GM21619 (cell line): ENCODE measurements at regions not wholly inside any gene's neighbourhood (a gene's known extent, or its start where the extent isn't known, plus 50 kb on each side); places are given as distances from the start of the nearest gene placed in this dataset.
"Not testable (repeated sequence)": the region's sequence is repeated elsewhere in the genome, so short reads cannot be mapped to it uniquely, and the experiment has no call there.

Experiments
- ATAC-seq: cut with Tn5 transposase; IDR thresholded peaks from one replicate; pipeline ENCODE4 v1.9.1; 2021; ENCODE audit not compliant: unreplicated experiment

DNA sequence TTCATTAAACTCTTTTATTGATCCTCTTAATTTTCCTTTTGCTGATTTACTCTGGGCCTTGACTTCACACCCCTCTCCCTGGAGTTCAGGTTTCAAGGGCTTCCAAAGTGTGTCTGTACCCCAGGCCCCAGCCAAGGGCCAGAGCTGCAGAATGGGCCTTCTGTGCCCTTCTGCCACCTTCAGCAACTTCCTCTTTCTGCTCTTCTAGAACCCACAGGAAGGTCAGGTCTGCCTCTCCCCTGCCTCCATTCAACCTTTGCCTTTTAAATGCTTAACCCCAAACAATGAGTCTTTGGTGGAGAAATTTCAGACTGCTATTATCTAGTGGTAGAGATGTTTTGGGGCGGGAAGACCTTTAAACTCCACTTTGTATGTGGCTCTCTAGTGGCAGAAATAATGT lies 63.1 kb downstream of the TSN start:
- ATAC-seq = no peak

DNA sequence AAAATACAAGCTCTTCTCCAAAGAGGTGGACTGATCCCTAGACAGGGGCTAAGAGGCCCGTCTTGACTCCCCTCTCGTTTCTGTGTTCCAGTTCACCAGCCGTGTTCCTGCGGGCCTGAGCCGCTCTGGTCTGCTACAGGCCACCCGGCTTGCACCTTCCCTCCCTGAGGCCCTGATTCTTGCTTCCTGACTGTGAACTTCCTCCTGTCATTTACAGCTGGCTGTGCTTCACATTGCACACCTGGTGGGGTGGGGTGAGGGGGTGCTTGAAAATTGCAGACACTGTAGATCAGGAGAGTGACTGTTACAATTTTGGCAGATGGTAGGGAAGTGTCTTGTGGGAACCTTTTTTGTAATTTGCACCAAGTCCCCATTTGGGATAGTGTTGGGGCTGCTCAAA lies 64.4 kb downstream of the TSN start:
- no peak for ATAC-seq

DNA sequence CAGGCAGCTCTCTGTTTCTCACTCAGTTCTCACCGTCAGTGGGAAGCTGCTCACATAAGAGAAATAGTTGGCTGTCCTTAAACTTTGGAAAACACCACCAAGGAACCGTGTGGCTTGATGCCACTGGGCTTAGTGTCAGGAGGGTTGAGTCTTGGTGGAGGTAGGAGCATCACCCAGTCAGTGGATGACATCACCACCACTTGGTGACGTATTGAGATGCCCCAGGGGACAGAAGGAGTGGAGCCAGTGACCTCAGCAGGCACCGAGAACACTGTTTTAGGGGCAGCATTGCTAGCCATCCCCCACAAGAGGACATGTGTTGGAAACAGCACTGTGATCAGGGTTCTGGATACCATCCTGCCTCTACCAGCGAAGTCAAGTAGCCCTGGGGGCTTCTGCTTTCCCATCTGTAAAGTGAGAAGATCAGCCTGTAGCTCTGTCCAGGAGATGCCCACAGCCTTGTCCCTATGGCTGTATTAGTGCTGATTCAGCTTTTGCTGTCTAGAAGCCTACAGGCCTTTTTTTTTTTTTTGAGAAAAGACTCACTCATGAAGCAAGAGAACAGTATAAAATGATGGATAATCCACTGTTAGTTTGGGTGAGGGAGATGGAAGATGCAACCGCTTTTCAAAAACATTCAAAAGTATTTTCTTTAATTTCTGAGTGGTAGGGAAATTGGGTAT lies 66.2 kb downstream of the TSN start:
- no peak for ATAC-seq

DNA sequence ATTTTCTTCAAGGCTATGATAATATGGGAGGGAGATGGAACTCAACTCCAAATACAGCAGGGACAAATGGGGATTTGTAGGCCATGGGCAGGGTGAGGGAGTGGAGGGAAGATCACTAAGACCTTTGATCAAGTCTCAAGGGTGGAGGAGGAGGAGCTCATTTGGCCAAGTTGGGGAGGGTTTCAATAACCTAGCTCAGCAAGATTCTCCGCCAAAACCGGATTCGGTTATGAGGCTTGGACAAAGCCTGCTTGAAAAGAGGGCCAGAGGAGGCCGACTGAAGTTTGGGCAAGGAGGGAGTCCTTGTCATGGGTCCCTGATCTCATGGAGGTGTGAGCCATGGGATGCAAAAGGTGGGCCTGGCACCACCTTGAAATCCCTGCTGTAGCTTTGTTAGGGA lies 68.8 kb downstream of the TSN start:
- no peak for ATAC-seq

DNA sequence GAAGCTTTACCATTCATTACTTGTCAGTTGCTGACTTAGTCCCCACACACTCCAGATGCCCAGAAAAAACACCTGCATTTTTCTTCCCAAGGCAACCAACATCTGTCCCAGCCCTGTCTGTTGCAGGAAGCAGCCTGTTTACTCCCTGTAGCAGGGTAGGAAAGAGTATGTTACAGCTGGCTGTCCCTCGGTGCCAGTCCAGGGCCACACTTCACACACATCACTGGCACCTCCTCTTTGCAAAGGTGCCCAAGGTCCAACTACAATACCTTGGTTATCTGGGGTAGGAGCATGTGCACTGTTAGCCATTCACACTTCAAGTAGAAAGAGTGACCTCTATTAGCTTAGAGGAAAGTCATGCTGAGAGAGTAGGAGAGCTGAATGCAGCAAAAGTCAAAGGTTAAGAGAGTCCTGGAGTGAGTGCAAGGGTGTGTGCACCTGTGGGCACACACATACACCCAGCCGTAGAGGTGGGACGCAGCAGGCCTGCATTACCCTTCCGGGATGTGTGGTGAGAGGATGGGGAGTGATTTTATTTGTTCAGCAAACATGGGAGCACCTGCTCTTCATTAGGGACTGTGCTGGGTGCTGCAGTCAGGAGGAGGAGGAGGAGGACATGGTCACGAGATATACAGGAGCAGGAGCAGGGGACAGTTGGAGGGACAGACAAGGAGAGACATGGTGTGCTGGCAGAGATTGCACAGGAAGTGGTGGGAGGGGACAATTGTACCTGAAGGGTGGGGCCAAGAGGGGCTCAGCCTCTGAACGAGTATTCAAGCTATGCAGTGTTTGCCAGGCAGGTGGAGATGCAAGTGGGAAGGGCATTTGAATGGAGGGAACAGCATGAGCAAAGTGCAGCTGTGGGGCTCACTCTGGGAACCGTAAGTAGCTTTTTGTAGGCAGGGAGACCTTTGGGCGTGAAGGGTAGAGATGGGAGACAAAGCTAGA lies 69.8 kb downstream of the TSN start:
- ATAC-seq = no peak

DNA sequence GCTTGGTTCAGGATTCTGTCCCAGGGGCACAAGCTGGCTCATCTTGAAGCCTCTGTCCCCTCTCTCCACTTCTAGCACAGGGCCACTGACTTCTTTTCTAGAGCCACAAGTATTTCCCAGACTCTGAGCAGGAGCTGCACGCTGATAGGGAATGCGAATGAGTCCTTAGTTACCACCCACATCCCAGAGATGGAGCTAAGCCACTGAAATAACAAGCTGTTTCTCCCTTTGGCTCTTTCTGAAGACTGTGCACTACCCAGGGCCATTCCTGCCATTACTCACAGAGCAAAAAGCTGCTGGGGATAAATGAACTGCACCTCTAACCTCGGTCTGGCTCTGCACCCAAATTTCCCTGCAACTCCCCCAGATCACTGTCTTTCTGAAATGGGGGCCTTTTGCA lies 70.6 kb downstream of the TSN start:
- no peak for ATAC-seq

DNA sequence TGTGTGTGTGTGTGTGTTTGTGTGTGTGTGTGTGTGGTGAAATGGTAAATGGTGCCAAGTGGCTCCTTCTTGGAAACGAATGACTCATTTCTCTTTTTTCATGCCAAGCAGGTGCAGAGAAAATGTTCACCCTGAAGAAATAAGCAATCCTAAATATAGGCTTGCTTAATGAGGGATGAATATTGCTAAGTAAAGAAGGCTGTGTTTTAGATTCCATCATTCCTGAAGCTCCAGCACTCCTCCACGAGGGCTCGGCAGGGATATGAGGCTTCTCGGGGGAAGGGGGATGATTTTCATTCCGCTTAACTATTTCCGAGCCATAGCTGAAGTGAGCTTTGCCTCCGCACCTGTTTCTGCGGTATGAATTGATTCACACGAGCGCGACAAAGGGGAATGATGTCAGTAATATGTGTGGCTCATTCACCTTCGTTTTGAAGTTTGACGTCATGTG lies 72.9 kb downstream of the TSN start:
- ATAC-seq = no peak

DNA sequence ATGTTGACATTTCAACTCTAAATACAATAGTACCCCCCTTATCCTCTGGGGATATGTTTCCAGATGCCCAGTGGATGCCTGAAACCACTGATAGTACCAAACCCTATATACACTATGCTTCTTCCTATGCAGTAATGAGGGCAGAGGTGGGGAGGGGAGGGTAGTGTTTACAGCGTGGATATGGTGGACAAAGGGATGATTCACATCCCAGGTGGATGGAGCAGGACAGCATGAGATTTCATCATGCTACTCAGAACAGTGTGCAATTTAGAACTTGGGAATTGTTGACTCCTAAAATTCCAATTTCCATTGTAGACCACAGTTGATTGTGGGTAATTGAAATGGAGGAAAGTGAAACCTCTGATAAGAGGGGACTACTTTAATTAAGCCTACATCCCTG lies 75.4 kb downstream of the TSN start:
- no peak for ATAC-seq

DNA sequence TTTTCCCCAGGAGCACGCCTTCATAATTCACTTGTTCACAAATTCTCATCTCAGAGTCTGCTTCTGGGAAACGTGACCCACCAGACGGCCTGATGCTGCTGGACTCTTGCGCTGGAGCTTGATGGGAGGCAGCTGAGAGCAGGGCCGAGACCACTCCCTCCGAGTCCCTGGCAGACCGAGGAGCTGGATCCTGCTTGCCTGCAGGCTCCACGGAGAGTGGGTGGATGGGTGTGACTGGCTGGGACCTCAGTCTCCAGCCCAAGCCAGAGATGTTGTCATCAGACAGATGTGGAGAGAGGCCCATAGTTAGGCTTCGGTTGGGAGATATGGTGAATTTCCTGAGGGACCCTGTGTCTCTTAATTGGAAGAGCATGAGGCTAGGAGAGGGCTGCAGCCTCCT lies 76.4 kb downstream of the TSN start:
- ATAC-seq = no peak

DNA sequence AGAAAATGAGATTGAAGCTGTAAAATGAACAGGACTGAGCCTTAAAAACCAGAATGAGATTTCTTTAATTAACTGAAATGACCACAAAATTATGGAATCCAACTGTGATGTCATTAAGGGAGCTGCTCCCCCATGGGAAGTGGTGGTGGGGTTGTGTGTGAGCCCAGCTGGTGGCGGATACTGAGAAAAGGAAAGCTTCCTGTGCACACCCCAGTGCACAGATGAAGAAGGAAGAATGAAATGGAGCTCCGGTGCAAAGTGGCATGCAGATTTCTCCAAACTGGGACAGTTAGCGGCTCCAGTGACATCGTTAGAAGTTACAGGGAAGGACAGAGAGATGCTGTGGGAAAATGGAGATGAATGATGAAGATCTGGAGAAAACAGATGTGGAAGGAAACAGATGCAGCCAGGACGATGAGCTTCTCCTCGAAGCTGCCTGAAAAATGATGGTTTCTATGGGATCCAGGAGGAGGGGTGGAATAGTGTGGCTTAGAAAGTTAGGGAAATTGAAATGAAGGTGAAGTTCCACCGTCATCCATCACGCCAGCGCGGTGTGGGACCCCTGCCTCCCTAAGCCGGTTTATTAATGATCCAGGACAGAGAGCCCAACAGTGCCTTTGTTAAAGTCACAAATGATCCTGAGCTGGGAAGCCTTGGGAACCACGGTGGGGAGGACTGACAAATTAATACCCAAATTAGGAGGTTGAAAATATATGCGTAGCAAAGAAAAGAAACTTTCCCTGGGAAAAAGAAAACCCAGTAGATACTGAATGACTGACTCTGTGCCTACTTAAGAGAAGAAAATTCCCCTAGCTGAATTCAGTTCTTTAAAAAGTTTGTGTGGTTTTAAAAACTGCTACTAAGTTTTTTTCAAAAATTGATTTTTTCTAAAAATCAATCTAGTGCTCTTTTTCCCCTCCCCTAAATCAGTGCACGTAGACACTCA lies 77.2 kb downstream of the TSN start:
- ATAC-seq = no peak

DNA sequence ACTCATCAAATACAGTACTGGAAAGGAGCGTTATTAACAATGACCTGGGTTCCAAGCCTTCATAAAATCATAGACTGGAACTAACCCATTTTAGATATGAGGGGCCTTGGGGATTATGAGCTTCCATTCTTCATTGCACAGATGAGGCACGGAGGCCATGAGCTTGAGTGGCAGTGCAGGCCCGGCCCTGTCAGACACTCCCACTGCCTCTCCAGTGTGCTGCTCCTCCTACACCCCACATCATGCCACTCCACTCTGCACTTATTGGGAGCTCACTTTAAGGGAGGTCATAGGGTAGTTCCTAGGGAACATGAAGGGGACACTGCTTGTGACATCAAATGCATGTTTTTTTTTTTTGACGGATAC lies 77.9 kb downstream of the TSN start:
- ATAC-seq = no peak

DNA sequence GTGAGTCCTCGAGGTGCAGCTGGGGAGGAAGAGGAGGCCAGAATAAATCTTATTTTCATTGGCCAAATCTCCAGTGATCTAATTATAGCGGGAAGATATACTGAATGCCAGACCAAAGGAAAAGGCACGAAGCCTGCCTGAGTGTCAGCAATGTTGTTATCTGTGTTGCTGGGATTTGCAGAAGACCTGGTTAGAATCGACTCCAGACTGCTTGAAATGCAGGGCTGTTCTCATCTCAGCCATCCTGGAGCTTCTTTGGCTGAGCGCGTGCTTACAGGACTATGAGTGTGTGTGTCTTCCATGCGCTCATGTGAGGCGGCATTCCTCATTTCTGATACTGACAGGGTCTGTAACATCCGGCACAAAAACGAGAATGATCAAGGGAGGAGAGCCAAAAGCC lies 81.2 kb downstream of the TSN start:
- ATAC-seq = no peak

DNA sequence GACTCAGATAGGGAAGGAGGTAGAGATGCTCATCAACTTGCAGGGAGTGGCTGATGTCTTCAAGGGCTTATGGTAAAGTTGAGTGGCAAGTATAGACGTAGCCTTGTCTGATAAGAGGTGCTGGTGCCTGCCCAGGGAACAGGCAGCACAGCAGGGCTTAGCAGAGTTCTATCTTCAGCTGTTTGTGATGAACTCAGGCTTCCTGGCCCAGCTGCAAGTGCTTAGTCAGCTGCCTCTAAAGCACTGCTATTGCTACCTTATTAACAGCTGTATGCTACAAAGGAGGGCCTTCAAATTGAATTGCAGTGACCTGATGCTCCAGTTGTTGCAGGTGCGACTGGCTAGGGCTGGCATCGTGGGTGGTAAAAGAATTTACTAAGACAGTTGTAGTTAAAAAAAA lies 82.1 kb downstream of the TSN start:
- no peak for ATAC-seq

DNA sequence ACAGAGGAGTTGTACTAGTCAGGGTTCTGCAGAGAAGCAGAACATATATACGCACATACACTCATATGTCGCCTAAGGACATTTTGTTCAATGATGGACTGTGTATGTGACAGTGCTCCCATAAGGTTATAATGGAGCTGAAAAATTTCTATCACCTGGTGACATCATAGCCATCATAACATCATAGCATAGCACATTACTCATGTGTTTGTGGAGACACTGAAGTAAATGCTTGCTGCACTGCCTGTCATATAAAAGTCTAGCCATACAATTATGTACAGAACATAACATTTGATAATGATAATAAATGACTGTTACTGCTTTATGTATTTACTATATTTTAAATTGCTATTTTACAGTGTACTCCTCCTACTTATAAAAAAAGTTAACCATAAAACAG lies 83.1 kb downstream of the TSN start:
- no peak for ATAC-seq

DNA sequence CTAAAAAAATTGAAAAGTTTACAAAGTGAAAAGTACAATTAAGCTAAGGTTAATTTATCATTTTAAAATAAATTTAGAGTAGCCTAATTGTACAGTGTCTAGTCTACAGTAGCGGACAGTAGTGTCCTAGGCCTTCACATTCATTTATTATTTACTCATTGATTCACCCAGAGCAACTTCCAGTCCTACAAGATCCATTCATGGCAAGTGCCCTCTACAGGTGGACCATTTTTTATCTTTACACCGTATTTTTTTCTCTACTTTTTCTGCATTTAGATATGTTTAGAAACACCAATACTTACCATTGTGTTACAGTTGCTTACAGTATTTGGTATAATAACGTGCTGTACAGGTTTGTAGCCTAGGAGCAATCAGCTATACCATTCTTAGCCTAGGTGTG lies 84.1 kb downstream of the TSN start:
- no peak for ATAC-seq

DNA sequence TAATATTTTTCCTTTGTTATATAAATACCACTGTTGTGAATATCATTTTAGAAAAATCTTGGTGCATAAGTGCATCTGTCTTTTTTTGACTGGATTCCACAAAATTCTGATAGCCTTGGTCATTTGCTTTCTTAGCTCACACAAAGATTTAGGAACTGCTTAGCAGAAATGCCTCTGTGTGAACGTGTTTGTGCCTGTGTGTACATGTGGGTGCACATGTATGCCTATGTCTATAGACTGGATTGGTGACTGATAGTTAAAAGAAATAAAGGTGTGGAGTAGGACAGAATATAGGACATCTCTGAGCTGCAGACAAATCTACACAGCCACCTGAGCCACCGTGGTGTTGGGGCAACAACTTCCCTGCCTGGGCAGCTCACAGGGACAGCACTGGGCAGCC lies 93.8 kb downstream of the TSN start:
- no peak for ATAC-seq

DNA sequence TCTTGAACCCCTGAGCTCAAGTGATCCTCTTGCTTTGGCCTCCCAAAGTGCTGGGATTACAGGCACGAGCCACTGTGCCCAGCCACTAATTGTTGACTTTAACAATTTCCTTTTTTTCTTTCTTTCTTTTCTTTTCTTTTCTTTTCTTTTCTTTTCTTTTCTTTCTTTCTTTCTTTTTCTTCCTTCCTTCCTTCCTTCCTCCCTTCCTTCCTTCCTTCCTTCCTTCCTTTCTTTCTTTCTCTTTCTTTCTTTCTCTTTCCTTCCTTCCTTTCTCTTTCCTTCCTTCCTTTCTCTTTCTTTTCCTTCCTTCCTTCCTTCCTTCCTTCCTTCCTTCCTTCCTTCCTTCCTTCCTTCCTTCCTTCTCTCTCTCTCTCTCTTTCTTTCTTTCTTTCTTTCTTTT lies 97.7 kb downstream of the TSN start:
- not testable (repeated sequence) for ATAC-seq

DNA sequence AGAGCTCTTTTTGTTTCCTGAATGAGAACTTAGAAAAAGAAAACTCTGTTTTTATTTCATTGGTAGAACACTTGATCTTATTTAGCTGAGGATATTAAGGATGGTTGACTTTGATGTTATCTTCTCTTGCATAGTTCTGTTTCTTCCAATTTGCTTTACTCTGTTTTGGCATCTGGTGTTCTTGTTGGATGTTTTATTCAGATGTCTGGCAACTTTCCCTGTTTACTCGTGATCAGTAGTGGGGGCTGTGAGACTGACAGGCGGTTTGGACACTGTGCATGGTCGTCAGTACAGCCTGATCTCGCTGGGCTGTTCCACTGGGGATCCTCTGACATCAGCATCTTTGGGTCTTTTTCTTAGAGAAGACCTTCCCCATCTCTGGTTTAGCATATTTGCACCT lies 100.1 kb downstream of the TSN start:
- ATAC-seq = no peak

DNA sequence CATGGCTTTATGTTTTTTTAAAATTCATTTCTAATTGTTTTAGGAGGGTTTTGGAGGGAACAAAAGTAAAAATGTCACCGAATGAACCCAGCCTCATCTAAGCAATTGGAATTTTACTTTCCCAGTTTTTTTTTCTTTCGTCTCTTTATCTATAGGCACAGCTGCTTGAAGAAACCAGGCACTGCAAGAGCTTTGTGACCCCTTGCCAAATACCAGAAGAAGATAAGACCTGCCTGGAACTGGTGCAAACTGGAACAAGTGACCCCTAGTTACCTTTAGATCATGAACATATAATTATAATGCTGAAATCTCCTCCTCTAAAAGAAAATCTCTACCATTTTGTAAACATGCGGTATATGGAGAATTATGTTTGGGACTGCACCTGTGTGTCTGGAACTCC lies 100.9 kb downstream of the TSN start:
- no peak for ATAC-seq

DNA sequence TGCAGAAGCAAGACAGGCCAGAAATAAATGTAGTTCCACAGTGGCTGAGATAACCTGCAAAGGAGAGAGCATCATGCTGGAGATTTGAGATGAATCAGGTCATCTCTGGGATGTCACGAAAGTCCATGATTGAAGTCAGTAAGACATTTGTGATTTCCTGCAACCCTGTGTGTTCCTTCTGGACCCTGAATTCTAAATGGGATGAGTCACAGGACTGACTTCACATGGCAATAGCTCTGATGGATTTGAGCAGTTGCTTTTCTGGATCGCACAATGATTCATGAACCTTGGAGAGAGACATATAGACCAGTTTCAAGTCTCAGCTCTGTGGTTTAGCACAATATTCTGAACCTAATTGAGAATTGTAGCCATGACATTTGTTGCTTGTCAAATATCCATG lies 102.9 kb downstream of the TSN start:
- ATAC-seq = no peak

DNA sequence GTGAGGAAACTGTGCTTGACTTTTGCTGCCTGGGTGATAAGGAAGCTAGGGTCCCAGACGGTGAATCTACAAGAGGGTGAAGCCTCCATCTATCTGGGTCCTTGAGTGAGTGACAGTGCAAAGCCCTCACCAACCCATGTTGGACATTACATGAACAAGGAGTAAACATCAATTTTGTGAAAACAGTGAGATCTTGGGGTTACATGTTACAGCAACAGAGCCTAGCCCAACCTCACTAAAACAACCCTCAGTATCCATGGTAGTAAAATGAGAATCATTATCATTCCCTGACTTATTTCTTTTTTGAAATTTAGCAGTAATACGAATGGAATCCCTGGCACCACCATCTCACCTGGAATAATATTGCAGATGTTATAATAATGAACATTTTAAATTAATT lies 103.4 kb downstream of the TSN start:
- no peak for ATAC-seq
